ENCODE measurements at regions not wholly inside any gene's neighbourhood (a gene's known extent, or its start where the extent isn't known, plus 50 kb on each side); places are given as distances from the start of the nearest gene placed in this dataset.
A peak's percentile ranks its signal among the peaks of the same experiment; 100 is the strongest.

DNA sequence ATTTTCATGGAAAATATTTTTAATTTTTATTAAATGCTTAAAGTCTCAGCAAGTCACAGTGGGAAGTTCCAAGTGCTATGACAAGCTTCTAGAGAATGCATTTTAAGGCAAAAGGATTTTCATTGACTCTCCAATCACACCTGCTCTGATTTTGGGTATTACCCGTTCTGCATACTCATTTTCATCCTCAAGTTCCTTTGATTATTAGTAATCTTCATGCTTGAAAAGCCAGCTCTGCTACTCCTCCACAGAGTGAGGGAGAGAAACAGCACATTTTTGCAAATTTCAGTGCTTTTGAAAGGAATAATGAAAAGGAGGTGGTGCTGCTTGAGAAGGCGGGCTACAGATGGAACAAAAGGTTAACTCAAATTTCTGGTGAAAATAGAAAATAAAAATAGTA, 450.7 kb downstream of the NSUN3 start:
- DNase-seq: no peak

DNA sequence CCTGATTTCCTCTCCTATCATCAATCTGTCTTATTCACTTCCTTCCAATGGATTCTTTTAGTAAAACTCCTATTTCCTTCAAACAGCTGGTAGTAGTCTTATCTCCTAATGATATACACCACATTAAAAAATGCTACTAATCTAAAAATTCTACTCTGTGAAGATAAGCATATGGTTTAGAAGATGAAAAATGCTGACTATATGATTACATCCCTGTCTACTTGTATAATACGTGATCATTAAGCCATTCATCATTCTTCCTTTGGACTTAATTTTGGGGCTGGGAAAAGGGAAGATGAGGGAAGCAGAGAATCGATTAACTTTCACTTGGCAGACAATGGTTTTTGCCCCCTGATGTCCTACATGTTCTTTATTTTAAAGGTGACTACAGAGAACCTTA, 453.1 kb downstream of the NSUN3 start:
- no peak for DNase-seq

DNA sequence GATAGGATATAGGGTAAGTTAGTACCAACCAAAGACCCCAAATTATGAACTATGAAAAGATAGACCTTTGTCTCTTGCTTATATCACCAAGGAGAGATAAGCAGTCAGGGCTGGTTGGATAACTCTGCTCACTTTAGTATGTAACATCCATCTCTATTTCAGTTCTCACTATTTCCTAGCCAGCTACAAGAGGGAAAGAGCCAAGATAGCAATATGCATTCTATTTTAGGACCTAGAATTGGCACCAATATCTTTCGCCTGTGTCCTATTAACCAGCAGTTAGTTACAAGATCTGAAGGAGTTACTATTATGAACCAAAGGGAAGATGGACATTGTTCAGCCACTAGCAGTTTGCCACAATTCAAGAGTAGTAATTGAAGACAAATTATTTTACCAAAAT, 457.5 kb downstream of the NSUN3 start:
- no peak for DNase-seq

- no peak for DNase-seq
Observed at GRCh38 chr3:94522488-94522887, 459.6 kb downstream of the NSUN3 start.

DNA sequence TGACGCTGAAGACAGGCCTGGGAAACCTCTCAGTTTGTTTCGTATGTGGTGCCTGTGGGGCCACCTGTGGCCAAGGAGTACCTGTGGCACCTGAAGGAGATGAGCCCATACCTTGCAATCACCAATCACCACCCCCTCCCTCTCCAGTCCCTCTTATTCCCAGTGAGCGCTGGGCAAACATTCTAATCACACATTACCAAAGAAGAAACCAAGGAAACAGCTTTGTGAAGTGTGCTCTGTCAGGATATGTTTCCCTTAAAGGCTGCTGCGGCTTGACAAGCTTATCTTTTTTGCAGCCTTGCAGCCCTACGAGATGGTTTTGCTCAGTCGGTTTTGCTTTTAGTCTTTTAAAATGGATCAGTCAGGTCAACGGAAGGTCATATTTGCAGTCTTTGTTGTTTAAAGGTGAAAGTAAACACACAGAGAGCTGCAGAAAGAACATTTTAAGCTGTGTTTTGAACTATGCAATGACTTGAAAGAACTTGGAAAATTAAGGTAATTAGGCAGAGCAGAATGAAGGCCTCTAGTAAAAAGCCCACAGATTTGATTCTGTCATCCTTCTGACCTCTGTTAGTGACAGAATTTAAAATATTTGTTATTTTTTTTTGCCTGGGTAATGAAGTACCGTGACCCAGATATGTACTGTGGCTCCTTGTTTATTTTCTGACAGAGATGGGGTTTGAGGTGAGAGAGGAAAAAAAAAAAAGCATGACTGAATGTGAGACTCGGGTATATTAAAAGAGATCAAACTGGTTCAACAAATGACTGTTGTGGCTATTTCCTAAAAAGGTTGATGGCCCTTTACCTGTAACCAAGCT, 461.4 kb downstream of the NSUN3 start:
- DNase-seq: peak; percentile 50

DNA sequence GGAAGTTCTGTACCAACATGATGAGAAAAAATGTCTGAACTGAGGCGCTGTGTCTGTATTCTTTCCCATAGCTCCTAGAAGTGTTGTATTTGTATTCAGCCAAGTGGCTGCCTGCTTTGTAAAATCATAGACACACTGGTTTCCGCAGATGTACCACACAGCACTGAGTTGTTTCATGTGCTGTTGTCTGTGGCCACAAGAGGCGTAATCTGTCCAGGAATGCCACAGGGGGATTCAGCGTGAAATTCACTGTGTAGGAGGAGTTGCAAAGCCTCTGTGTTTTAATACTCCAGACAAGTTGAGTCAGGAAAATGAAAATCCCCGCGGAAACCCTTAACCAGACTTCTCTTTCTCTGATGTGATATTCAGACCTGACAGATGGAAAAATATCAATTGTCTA, 462.2 kb downstream of the NSUN3 start:
- DNase-seq: no peak

GRCh38 chr3:94529816-94530215, 467.0 kb downstream of the NSUN3 start:
- no peak for DNase-seq

GRCh38 chr3:94532951-94533350, 470.1 kb downstream of the NSUN3 start:
- DNase-seq: no peak

DNA sequence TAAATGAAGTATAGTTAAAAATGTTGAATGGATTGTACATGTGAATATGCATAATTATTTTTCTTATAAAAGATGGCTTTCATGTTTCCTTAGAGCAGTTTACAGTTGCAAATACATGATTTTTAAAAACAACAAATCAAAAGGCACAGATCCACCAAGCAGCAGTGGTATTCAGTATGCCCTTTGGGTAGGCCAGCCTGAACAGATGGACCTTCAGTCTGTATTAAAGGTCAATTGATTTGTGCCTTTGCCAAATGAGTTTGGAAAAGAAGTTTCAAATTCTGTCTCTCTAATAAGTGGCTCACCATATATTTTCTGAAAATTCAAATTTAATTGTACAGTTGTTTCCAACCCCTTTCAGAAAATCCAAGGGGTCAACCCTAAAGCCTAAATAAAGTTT, 477.1 kb downstream of the NSUN3 start:
- DNase-seq: no peak

GRCh38 chr3:94543161-94543560, 480.3 kb downstream of the NSUN3 start:
- no peak for DNase-seq

DNA sequence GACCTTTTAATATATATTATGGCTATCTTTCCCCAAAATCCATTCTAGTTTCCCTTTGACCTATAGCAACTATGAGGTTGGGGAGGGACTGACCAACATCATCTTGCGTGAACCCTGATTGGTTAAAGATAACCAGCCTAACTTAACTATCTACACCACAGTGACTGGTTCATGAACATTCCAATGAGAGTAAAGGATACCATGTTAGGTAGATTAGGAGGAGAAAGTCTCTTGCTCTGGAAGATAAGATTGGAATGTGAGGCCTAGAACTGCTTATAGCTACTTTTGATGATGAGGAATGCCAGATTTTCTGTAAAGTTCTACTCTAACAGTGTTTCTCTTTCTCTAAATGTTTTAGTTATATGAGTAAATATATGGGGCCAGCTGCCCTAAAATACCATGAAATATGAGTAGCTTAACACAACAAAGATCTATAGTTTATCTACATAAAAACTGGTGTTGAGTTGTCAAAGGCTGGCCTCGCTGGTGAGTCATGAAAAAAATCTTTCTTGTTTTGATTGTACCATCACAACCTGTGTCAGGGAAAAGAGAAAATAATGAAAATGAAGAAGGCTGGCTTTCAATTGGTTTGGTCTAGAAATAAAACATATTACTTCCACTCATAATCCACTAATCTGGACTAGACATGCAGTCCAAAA, 481.4 kb downstream of the NSUN3 start:
- no peak for DNase-seq

- DNase-seq: no peak
Observed at GRCh38 chr3:94548581-94549316, 485.9 kb downstream of the NSUN3 start.

GRCh38 chr3:94561094-94561493, 498.2 kb downstream of the NSUN3 start:
- no peak for DNase-seq

DNA sequence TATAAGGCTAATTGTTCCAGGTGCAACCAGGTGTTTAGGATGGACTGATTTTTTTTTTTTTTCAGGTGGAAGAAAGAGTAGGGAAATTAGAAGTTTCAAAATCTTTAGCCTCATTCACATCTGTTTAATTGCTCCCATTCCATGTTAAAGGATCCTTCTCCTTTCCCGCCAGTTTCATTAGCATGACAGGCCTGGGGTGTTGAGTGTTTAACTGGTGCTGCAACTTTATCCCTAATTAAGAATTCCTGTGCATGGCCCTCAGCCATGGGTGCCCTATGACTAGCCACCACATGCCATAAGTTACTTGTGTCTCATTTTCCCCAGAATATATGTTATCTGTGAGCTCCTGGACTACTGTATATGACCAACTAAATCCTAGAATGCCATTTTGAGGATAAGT, 501.4 kb downstream of the NSUN3 start:
- DNase-seq: no peak

- no peak for DNase-seq
Observed at GRCh38 chr3:94568041-94568440, 505.2 kb downstream of the NSUN3 start.

- no peak for DNase-seq
Observed at GRCh38 chr3:94573337-94573736, 510.5 kb downstream of the NSUN3 start.

DNA sequence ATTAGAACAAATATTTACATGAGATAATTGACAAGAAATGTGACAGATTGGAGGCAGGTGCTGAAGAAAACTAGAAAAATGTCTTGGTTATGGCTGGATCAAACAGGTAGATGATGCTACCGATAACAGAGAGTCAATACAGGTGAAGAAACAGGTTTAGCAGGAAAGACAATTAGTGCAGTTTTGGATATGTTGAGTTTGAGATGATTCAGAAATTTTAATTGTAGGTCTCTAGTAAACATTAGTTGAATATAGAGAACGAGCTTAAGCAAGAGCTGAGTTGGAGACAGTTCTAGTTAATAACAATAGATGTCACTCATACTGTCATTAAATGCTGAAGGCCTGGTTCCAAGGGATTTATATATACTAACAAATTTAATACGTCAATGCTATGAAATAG, 524.4 kb downstream of the NSUN3 start:
- peak; percentile 6 for DNase-seq

DNA sequence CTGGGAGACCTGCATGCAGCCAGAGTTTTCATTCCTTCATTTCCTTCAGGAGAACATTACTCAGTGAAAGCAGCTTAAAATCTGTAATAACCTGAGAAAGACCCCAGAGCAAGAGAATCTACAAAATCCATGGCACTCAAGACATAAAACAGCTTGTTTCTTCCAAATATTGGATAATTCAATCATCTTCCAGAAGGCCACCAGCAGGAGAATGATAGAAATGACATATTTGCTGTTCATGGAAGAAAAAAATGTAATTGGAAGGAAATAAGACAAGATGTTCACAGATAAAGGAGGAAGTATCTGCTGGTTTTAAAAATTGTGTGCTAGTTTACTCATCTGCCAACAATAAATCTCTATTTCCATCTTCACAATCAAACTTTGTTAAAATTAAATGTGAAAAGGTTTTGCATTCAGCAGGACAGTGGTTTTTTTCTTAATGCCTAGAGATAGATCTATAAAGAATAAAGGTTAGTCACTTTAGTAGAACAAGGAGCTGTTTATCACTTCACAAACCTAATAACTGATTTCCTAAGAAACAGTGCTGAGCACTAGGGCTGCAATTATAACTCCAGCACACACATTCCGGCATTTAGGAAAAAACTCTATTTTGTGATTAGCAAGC, 530.8 kb downstream of the NSUN3 start:
- no peak for DNase-seq

GRCh38 chr3:94596141-94596540, 533.3 kb downstream of the NSUN3 start:
- no peak for DNase-seq

DNA sequence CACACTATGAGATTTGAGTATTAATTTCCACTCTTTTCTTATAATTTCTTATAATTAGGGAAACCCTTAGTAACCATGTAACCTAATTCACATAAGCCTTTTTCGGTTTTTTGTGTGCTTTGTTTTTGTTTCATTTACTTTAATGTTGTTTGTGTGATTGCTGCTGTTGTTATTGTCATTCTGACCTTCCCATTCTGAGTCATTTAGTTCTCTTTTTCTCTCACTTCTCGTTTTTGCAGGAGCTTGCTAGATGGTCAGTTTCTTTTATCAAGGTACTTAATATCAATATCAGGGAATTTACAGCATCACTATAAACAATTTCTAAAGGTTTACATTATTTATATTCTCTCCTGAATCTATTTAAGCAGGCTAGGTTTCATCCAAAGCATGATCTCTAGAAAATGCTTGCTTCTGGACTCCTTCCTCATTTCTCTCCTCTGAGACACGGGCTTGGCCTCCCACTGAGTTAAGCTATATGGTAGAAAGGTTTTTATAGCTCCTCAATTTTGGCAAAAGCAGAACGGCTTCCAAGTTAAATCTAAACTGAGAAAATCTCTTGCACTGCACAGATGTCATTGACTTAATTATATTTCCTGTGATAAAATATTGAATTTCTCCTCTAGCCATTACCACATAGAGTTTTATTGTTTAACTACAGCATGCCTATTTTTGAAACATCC, 534.2 kb downstream of the NSUN3 start:
- no peak for DNase-seq

- no peak for DNase-seq
Observed at GRCh38 chr3:94607778-94608177, 544.9 kb downstream of the NSUN3 start.

- DNase-seq: no peak
Observed at GRCh38 chr3:94609908-94610307, 547.0 kb downstream of the NSUN3 start.

GRCh38 chr3:94611596-94611995, 548.7 kb downstream of the NSUN3 start:
- no peak for DNase-seq
